ENCODE measurements at regions not wholly inside any gene's neighbourhood (a gene's known extent, or its start where the extent isn't known, plus 50 kb on each side); places are given as distances from the start of the nearest gene placed in this dataset.
"Not testable (repeated sequence)": the region's sequence is repeated elsewhere in the genome, so short reads cannot be mapped to it uniquely, and the experiment has no call there.

- DNase-seq = no peak
Measured at GRCh38 chr12:7591531-7591930, 74.2 kb downstream of the APOBEC1 start.

GRCh38 chr12:7590085-7590484, 75.6 kb downstream of the APOBEC1 start:
- DNase-seq = not testable (repeated sequence)

- DNase-seq = peak; percentile 52
Measured at GRCh38 chr12:7588742-7589329, 76.9 kb downstream of the APOBEC1 start.

- not testable (repeated sequence) for DNase-seq
Measured at GRCh38 chr12:7584137-7584536, 80.6 kb upstream of the CD163 start.

GRCh38 chr12:7583471-7583870, 79.9 kb upstream of the CD163 start:
- DNase-seq = no peak

- no peak for DNase-seq
Measured at GRCh38 chr12:7582796-7583195, 79.2 kb upstream of the CD163 start.

GRCh38 chr12:7581625-7582024, 78.0 kb upstream of the CD163 start:
- no peak for DNase-seq

GRCh38 chr12:7581046-7581445, 77.5 kb upstream of the CD163 start:
- DNase-seq = no peak

GRCh38 chr12:7571257-7571656, 67.7 kb upstream of the CD163 start:
- no peak for DNase-seq

GRCh38 chr12:7557227-7557626, 53.6 kb upstream of the CD163 start:
- DNase-seq = no peak

GRCh38 chr12:7555752-7556151, 52.2 kb upstream of the CD163 start:
- peak; percentile 84 for DNase-seq

GRCh38 chr12:7554831-7555230, 51.3 kb upstream of the CD163 start:
- DNase-seq = not testable (repeated sequence)

Measured in fibroblast of skin of right biceps (primary cell).